Suppressor macrophage treated with lipopolysaccharide for 1 hour (primary cell): ENCODE measurements at regions not wholly inside any gene's neighbourhood (a gene's known extent, or its start where the extent isn't known, plus 50 kb on each side); places are given as distances from the start of the nearest gene placed in this dataset.

Experiments used
- DNase-seq, 3 donors: peaks; one replicate each; pipeline ENCODE4 v3.0.0-alpha.2; 2020 to 2022

DNA sequence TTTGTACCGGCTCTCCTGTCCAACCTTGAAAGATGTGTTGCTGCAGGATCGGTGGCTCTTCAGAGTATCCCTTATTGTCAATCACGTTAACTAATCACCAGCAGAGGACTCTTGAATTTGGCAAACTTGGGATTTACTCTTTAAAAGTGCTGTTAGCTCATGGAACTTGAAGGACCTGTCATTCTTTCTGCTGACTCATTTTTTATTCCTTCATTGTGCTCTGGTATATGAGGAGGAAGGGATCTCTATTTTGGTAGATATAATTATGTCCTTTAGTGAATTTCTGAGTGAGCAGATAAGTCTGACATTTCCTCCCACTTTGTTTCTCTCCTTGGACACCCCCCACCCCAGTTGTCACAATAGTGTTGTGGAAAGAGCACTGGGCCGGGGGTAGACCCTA lies 175.1 kb upstream of the HDAC9 start:
- DNase-seq: peak in 2 of 3 donors; percentile 32 to 41

DNA sequence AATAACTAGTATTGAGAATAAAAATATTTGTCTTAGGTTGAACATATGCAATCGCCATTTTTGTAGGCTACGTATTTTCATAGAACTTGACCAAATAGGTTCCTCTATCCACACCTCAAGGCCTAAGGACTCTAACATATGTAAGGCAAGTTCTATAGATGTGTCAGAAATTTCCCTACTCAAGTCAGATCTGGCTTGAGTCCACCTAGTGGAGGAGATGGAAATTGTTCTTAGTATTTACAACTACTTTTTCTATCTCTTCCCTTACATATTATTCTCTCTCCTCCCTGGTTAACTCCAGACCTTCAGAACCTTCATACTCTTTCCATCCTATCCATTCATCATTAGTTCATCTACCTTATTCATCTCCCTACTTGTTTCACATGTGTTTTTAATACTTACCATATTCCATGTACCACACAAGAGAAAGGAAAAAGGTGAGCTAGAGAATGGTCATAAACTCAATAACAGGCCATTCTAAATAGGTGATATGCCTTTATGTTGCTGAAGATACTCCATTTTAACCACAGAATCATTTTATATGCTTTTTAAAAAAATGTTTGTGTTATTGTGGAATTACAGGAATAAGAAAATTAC lies 174.5 kb upstream of the HDAC9 start:
- peak; percentile 53 to 75 (median 59) for DNase-seq

DNA sequence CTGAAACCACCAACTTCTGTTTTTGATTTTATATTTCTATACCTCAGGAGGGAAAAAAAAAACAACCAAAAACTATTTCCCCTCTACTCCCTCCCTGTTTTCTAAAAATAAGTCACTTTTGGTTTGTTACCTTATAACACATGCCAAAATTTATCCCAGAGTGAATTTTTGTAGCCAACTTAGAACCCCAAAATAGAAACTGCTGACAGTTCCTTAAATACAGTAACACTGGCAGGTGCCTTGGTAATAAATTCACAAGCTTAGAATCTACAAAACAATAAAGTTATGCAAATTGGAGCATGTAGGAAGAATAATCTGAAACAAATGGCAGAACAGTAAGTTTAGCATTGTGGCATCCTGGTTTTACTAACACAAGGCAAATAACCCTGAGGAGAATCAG lies 165.0 kb upstream of the HDAC9 start:
- DNase-seq: no peak

DNA sequence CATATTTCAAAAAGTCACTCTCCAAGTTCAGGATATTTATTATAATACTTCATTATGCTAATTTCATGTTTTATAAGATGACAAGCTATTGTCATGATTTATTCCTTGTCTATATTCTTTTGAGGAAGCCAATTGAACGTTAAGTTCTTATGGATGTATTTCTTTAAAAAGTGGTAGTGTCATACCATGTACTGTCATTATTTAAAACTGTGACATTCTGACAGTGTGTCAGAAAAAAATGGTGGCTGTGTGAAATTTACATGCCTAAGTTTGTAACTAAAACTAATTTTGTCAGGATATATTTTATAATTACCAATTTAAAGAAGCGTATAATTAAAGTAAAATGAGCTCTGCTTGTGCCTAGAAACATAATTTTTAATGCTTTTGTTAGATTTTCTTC lies 158.9 kb upstream of the HDAC9 start:
- no peak for DNase-seq

DNA sequence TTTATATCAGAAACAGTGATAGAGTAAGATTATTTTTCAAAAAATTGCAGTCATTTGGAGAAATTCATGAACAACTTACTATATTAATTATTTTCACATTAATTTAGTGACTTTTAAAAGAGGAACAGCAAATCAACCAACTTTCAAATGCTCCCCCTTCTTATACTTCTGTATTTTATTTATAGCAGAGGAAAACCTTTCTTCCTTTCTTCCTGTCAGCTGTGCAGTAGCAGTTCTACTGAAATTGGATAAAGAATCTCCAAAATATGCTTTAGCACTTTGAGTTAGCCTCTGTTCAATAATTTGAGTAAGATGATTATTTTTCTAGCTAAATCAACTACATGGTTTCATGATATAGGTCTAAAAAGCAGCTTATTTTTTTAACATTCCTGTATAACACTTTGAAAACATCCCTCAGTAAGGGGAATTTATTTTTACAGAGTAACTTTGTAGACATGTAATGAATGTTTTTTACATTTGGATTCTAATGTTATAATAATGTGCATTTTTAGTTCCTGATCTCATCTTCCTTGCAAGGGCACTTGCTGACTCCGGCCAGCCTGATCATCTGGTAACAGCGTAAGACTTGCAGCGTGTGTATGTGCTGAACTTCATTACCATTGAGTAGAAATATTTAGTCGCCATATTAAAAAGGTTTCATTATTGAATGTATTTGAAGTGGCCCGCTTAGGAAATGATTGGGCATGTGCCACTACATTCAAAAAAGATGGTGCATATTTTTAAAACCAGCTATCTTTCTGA lies 158.3 kb upstream of the HDAC9 start:
- peak; percentile 62 to 73 (median 70) for DNase-seq

DNA sequence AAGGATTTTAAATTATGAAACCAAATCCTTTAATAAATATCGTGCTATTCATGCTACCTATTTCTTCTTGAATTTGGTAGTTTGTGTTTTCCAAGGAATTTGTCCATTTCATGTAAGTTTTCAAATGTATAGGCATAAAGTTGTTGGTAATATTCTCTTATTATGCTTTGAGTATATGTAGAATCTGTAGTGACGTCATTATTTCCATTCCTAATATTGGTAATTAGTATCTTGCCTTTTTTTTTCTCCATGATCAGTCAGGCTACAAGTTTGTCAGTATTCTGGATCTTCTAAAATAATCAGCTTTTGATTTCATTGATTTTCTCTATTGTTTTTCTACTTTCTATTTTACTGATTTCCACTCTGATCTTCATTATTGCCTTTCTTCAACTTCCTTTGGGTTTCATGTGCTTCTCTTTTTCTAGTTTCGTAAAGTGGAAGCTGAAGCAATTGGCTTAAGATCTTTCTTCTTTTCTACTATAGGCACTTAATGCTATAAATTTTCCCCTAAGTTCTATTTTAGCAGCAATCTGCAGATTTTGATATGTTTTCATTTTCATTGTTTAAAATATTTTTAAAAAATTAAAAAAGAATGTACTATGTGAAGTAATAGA lies 156.5 kb upstream of the HDAC9 start:
- DNase-seq: peak in 2 of 3 donors; percentile 35 to 46

DNA sequence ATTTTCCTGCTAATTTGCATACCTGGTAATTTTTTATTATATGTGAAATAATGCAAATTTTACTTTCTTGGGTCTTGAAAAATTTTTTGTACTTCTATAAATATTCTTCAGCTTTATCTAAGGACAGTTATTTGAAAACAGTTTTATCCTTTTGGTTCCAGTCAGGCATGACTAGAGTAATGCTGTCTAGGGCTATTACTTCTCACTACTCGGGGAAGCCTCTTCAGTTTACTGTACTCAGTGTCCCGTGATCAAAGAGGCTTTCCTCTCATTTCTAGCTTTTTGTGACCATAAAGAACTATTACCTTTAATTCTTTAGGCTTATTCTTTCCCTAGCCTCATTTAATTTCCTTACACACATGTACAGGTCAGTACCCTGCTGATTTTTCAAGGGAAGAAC lies 153.8 kb upstream of the HDAC9 start:
- no peak for DNase-seq

DNA sequence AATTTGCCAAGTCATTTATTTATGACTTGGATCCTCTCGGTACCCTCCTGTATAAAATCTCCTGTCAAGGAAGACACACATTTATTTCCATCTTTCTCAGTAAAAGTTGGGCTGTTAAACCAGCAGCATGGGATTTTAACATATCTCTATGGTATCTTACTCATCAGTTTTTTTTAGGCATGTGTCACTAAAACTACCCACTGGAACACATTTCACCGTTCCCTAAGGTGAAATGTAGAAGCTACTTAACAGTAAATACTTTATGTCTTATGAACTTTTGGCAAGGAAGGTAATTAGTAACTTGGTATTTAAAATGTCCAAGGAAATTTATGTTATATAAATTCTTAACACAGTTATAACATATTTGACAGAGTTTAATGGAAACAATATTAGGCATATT lies 152.5 kb upstream of the HDAC9 start:
- DNase-seq: peak in 1 of 3 donors; percentile 40

DNA sequence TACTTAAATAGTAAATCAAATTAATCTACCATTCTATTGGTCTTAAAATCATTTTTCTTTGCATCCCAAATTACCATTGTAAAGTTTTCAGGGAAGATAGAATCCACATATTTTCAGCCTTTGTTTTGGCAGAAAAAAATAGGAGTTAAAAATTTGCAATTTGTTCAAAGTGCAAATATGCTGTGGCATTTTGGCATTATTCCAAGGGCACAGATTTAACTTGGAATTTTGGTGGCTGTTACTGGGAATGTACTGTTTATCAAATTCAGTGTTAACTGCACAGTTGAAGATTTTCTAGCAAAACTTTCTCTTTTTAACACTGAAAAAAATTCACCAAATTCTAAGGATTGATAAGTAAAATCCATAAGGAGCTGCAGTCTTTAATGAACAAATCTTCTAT lies 151.0 kb upstream of the HDAC9 start:
- DNase-seq: no peak

DNA sequence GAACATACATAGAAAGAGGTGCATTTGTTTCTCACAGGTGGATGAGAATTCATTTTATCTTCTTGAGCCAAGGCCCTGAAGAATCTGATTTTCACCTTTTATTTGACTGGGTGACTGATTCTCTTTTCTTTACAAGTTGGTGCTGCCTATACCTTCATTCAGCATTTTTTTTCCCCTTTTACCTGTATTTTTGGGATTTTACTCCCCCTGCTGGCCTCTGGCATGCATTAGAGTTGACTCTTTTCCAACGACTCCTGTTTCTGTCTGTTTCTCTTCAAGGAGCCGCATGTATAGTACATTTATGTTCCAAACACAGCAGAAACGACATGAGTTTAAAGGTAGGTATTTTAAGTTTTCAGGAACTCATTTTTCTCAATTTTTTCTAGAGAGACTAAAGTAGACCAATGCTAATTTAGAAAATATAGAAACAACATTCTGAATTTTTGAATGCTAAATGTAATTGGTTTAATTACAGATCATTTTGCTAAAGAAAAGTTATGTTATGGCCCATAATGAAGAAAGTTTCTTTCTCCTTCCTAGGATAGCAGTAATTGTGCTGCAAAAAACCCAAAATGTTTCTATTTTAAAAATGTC lies 149.8 kb upstream of the HDAC9 start:
- DNase-seq: peak; percentile 64 to 72 (median 72)

DNA sequence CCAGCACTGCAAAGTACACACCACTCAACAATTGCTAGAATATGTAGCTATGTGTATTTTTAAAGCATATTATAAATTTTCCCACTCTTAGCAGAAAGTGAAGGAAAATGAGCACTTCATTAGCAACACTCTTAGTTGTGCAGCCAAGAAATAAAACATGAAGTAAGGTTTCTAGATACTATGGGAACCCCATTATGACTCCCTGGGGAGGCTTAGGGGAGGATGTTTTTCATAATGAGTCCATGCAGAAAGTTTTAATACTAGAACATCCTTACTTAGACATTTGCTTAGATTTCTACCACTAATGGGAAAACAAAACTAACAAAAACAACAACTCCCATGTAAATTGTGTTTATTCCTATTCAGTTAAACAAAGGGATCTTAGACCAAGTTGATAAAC lies 148.4 kb upstream of the HDAC9 start:
- no peak for DNase-seq

DNA sequence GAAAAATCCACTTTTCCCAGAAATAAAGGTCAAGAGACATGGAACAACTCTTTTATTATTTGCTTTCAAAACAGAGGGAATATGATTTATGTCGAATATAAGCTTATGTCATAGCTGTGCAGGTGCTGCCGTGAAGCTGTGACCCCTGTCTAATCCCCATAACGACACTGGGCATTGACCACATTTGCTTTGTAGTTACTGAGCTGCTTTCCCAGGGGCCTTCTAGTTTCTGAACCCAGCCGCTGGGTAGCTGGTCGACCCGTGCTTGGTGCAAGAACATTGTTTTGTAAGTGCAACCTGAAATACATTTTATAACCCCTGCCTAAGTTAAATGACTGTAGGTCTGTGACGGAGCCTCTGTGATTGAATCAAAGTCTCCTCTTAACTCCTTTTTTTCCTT lies 144.9 kb upstream of the HDAC9 start:
- no peak for DNase-seq

DNA sequence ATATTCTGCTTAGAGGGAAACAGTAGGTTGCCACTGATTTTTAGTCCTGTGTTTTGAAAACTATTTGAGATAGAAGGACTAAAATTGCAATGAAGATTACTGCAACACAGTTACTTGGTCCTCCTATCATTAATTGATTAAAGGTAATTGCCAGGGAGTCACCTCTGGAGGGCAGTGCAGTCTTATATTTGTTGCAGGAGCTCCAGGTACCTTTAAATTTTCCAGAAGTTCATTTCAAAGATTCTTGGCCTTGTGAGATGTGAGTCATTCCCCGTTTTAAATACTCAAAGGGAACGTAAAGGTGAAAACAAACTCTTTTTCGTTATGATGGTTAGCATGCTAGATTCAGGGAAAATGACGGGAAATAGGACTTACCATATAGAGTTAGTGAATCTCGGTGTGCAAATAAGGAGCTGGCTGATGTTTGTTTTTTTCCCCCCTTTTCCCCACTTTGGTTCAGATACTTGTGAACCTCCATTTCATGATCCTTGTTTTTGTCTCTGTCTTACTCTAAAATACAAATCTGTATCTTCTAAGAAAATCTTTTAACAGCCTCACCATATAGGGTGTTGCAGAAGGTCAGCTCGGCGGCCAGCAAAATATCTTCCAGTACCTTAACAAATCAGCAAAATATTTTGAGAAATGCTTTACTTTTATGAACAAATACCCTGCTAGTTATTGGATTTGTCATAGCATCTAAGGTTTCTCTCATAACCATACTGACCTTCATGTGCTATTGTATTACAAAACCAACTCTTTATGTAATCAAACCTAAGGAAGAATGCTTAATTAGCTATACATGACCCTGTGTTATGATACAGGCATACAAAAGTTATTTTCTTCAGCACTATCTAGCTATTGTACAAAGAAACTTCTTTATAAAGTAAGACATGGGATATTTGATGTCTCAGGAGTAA lies 143.0 kb upstream of the HDAC9 start:
- peak; percentile 61 to 70 (median 63) for DNase-seq

DNA sequence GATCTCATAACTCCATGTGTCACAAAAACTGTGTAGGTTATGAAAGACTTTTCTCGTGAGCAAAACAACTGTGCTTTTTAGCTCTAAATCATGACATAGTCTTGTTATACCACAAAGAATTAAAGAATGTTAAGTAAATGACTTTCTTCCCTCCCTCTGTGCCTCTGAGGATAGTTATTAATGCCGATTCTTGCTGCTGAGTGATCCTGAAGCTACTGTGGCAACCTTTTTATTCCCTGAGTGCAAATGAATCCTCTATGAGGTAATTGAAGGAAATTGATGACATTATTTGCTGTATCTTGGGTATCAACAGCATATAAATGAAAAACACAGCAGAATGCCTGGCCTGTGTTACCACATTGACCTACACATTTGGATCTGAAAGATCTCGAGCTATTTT lies 142.2 kb upstream of the HDAC9 start:
- DNase-seq: no peak

DNA sequence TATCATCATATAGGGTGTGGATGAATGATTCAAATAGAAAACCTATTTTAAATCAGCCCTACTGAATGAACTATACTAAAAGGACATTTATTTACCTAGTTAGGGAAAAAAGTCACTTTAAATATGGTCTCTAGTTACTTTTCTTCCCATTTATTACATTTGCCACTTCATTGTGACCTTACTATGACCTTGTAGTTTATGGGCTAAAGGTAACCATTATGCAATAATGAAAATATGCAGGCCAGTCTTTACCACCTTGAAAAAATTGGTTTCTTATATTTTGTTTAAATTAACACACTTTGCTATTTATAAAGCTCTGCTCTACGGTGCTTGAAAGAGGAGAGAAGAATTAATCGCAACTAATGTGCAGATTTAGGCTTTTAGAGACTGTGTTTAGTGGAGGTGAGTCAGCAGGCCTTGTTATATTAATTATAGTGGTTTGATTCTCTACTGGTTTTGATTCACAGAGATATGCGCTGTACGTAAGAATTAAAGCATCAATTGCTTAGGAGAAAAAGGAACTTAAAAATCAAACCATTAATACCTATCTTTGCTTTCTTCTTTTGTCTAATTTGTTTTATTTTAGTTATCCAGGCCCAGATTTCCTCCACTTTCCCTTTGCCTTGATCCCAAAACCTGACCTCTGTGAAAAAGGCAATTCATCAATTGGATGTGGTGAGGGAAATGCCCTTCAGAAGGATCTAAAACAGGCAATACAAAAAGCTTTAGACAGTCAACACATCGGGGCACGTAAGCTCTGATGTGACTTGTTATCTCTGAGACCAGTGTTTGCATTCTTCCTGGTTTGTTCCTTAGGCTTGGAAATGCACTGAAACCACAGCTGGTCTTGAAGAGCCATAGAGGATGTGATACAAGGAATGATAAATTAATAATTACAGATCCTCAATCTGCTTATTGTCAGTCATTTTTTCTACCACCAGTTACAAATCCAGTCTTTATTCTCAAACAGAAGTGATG lies 141.2 kb upstream of the HDAC9 start:
- DNase-seq: no peak

DNA sequence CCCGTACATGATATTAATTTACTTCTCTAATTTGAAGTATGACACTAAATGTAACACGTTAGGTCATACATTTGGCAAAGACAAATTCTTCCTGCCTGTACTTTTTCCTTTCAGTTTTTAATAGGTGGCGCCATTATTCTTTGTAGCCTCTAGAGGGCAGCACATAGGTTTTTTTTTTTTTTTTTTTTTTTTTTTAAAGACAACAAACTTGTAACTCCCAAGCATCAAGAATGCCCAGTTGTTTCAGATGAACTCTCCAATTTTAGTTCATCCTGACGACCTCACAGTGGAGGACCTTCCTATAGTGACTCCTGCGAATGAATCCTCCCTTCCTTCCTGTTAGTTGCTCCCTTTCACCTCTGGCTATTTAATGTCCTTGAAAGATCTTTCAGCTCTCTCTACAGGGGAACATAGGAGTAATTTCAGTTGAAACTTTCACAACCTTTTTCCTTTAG lies 139.3 kb upstream of the HDAC9 start:
- peak; percentile 54 to 93 (median 83) for DNase-seq

DNA sequence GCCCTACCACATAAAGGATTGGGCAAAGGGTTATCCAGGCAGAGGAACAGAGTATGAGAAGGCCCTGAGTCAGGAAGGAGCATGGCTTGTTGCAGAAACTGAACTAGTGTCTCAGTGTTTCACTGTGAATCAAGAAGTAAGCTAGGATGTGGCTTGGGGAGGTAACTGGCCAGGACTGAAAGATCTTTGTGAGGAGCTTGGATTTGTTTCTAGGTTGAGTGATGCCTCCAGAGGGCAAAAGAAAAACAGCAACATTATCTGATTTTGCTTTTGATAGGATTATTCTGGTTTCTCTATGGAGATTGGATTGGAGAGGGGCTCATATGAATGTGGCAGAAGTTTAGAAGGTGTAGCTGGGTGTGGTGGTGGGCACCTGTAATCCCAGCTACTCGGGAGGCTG lies 137.9 kb upstream of the HDAC9 start:
- DNase-seq: peak in 2 of 3 donors; percentile 12 to 26

DNA sequence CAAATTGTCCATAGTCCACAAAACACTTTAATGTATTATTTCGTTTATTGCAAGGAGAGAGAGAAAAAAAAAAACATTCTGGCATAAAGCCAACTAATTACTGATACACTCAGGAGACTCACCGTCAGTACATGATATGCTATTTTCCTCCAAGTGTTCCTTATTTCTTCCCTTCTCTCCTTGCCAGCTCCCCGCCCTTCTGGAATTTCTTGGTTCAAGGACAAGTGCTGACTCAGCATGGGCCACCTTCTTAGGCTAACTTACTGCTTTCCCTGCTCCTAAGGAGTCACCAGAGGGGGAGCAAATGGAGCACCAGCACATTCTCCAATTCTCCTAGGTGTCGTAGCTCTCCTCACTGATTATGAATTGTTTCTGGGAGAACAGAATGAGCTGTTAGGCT lies 133.8 kb upstream of the HDAC9 start:
- peak in 1 of 3 donors; percentile 3 for DNase-seq

DNA sequence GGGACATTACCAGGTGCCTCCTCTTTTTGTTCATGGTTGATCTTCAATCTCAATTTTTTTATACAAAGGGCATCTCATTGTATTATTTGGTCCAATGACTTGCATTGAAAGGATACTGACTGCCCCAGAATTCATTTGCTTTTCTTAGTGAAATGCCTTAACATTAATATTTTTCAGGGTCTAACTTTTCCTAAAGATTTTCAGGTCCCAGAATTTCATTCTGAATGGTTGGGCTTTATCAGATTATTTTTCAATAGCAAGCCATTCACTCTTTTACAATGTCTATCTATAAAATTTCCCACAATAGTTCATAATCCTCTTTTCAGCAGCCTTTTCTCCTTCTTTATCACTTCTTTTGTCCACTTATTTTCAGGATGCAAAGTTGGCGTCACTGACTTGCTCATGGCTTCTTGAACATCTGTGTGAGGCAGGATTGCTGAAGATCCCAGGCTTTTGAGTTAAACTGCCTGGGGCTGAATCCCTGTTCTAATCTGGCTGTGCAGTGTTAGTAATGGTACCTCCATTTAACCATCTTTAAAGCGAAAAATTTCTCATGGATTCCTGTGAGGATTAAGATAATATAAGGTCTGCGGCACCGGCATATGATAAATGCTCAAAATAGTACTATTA lies 131.7 kb upstream of the HDAC9 start:
- DNase-seq: no peak

DNA sequence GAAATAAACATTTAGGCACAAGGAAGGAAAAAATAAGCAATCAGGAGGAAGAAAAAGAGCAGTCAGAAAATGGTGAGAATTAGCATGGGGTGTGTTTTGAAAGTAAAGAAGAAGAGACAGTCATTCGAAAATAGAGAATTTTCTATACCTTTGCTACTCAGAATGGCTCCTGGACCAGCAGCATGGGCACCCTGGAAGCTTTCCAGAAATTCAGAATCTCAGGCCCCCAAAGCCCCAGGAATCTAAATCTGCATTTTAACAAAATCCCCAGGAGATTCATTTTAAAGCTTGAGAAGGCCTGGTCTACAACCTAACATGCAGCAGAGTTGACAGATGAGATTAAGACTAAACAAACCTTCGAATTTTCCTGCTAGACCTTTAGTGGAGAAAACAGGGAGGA lies 131.2 kb upstream of the HDAC9 start:
- no peak for DNase-seq

DNA sequence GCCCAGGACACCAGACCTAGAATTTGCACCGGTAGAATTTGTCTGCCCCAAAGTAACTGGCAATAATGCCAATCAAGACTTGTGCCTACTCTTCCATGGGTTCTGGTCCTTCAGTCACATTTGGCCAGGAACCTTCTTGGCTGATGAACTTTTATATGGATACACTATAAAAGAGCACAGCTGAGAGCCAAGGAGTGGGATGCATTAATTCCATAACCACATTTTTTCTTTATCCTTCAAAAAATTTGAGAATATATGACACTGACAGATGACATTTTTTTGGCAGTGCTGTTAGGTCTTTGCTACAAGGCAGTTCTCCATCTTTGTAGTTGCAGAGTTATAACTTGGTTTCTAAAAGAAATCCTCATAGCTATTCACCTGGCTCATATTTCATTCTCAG lies 129.2 kb upstream of the HDAC9 start:
- no peak for DNase-seq
